Uterus (tissue), 3 donors: ENCODE measurements at regions not wholly inside any gene's neighbourhood (a gene's known extent, or its start where the extent isn't known, plus 50 kb on each side); places are given as distances from the start of the nearest gene placed in this dataset.

Experiments
- DNase-seq, 2 donors: peaks; one replicate each; pipeline ENCODE4 v3.0.0-alpha.2; 2019 to 2020
- H3K27ac ChIP-seq, 2 donors: fragments of 200-600 bp; sonication (generic); 1 replicate in 1 of 2; 2 replicates in 1 of 2; pipeline ENCODE4 v1.5.1; 2016 to 2018
- H3K27me3 ChIP-seq, 2 donors: fragments of 200-600 bp; sonication (generic); one replicate each; pipeline ENCODE4 v1.5.1; 2018 to 2019; ENCODE audit warnings: control low read depth in 1 of 2
- H3K36me3 ChIP-seq, 2 donors: fragments of 200-600 bp; sonication (generic); one replicate each; pipeline ENCODE4 v1.5.1; 2019; ENCODE audit warnings: control low read depth in 1 of 2
- H3K4me1 ChIP-seq, 2 donors: fragments of 200-600 bp; sonication (generic); one replicate each; pipeline ENCODE4 v1.5.1; 2018 to 2019; ENCODE audit warnings: control low read depth in 1 of 2
- H3K4me3 ChIP-seq, 2 donors: fragments of 200-600 bp; sonication (generic); 1 replicate in 1 of 2; 2 replicates in 1 of 2; pipeline ENCODE4 v1.5.1; 2018 to 2019; ENCODE audit warnings: mild to moderate bottlenecking in 1 of 2
- H3K9me3 ChIP-seq, 2 donors: fragments of 200-600 bp; sonication (generic); one replicate each; pipeline ENCODE4 v1.5.1; 2019; ENCODE audit warnings: control low read depth in 1 of 2
- POLR2A ChIP-seq, 2 donors: fragments of 450-650 bp; IDR thresholded peaks; one replicate each; pipeline ENCODE4 v1.6.1; 2016; ENCODE audit warnings: antibody characterized with exemption in 2 of 2, mild to moderate bottlenecking in 1 of 2, moderate library complexity in 1 of 2
- intact Hi-C: fragments of 100-400 bp; cut with DNase I; formaldehyde crosslinking; loops from one replicate; pipeline ENCODE4 v1.15.1; 2023; ENCODE audit warnings: low total_unique reads
- TF ChIP-seq, protein P1 (sequence below), 4 experiments: fragments of 200-600 bp in 2 of 4; fragments of 450-650 bp in 2 of 4; sonication (generic) in 2 of 4; IDR thresholded peaks; one replicate each; pipeline ENCODE4 v1.5.1; 2016 to 2019; ENCODE audit warnings: antibody characterized with exemption in 4 of 4, mild to moderate bottlenecking in 2 of 4, moderate library complexity in 1 of 4
- donor health status: DM: yes; HTN: yes; CAD: no.

DNA sequence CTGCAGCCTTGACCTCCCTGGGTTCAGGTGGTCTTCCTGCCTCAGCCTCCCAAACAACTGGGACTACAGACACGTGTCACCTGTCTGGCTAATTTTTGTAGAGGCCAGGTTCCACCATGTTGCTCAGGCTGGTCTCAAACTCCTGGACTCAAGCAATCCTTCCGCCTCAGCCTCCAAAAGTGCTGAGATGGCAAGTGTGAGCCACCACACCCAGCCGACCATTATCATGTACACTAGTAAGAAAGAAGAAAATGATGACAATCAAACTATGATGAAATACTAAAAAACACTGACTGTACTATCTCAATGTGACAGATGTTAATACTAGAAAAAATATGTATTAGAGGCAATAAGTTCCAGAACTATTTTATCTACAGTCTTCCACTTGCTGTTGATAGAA is 420.9 kb downstream of the TRIB2 start:
- H3K36me3 ChIP-seq: no peaks in the 10 kb centered on the region
- TF ChIP-seq, protein P1, sequence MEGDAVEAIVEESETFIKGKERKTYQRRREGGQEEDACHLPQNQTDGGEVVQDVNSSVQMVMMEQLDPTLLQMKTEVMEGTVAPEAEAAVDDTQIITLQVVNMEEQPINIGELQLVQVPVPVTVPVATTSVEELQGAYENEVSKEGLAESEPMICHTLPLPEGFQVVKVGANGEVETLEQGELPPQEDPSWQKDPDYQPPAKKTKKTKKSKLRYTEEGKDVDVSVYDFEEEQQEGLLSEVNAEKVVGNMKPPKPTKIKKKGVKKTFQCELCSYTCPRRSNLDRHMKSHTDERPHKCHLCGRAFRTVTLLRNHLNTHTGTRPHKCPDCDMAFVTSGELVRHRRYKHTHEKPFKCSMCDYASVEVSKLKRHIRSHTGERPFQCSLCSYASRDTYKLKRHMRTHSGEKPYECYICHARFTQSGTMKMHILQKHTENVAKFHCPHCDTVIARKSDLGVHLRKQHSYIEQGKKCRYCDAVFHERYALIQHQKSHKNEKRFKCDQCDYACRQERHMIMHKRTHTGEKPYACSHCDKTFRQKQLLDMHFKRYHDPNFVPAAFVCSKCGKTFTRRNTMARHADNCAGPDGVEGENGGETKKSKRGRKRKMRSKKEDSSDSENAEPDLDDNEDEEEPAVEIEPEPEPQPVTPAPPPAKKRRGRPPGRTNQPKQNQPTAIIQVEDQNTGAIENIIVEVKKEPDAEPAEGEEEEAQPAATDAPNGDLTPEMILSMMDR (IDR thresholded peaks at IDR 0.05): no peak
- TF ChIP-seq POLR2A (IDR thresholded peaks at IDR 0.05): no peak
- intact Hi-C loops: no loop called here
- no peaks in the 10 kb centered on the region for H3K27me3 ChIP-seq
- DNase-seq: no peak
- no peak overlapping the region for H3K27ac ChIP-seq
- H3K4me3 ChIP-seq: no peak overlapping the region
- H3K9me3 ChIP-seq: no peaks in the 10 kb centered on the region
- H3K4me1 ChIP-seq: no peaks in the 10 kb centered on the region

- Histone ChIP-seq H3K27me3 (no peaks in the 10 kb centered on the region), H3K36me3 (no peaks in the 10 kb centered on the region), H3K4me3 (no peak overlapping the region), H3K4me1 (no peaks in the 10 kb centered on the region), H3K9me3 (no peaks in the 10 kb centered on the region), H3K27ac (no peak overlapping the region)
- intact Hi-C loops: no loop called here
- no peak for DNase-seq
- TF ChIP-seq, protein P1 (IDR thresholded peaks at IDR 0.05): no peak
- TF ChIP-seq POLR2A (IDR thresholded peaks at IDR 0.05): no peak
Observed at GRCh38 chr2:13141315-13141714, 424.6 kb downstream of the TRIB2 start.

- no peak for DNase-seq
- Histone ChIP-seq H3K4me1 (no peaks in the 10 kb centered on the region), H3K36me3 (no peaks in the 10 kb centered on the region), H3K27ac (no peak overlapping the region), H3K4me3 (no peak overlapping the region), H3K9me3 (no peaks in the 10 kb centered on the region), H3K27me3 (no peaks in the 10 kb centered on the region)
- intact Hi-C loops: no loop called here
- TF ChIP-seq POLR2A (IDR thresholded peaks at IDR 0.05): no peak
- TF ChIP-seq, protein P1 (IDR thresholded peaks at IDR 0.05): no peak
Observed at GRCh38 chr2:13143451-13143850, 426.7 kb downstream of the TRIB2 start.

DNA sequence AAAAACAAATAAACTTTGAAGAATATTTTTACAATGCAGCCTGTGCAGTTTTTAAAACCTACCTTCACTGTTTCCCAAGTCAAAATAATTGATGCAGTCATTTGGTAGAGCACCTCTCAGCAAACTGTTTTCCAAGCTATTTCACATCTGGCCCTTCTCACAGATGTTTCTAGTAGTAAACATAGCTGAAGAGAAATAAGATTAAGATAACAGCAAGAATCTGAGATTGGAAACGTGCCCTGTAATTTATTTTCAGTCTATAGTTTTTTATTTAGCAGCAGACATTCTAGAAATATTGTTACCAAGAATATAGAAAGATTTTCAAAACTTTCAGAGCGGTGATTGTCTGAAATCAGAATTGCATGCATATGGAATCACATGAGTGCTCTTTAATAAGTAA is 440.2 kb downstream of the TRIB2 start:
- H3K4me3 ChIP-seq: no peak overlapping the region
- TF ChIP-seq POLR2A (IDR thresholded peaks at IDR 0.05): no peak
- H3K4me1 ChIP-seq: no peaks in the 10 kb centered on the region
- intact Hi-C loops: no loop called here
- H3K27ac ChIP-seq: no peak overlapping the region
- H3K27me3 ChIP-seq: no peaks in the 10 kb centered on the region
- no peak for DNase-seq
- H3K36me3 ChIP-seq: no peaks in the 10 kb centered on the region
- no peaks in the 10 kb centered on the region for H3K9me3 ChIP-seq

GRCh38 chr2:13158466-13158865 is 441.7 kb downstream of the TRIB2 start:
- TF ChIP-seq, protein P1 (IDR thresholded peaks at IDR 0.05): no peak
- no peak for TF ChIP-seq POLR2A (IDR thresholded peaks at IDR 0.05)
- Histone ChIP-seq H3K36me3 (no peaks in the 10 kb centered on the region), H3K27ac (no peak overlapping the region), H3K4me3 (no peak overlapping the region), H3K27me3 (no peaks in the 10 kb centered on the region), H3K9me3 (no peaks in the 10 kb centered on the region), H3K4me1 (no peaks in the 10 kb centered on the region)
- no peak for DNase-seq
- intact Hi-C loops: no loop called here

- H3K27me3 ChIP-seq: no peaks in the 10 kb centered on the region
- no peaks in the 10 kb centered on the region for H3K4me1 ChIP-seq
- no peak overlapping the region for H3K27ac ChIP-seq
- H3K4me3 ChIP-seq: no peak overlapping the region
- no peaks in the 10 kb centered on the region for H3K36me3 ChIP-seq
- no peak for TF ChIP-seq POLR2A (IDR thresholded peaks at IDR 0.05)
- TF ChIP-seq, protein P1 (IDR thresholded peaks at IDR 0.05): no peak
- intact Hi-C loops: no loop called here
- no peaks in the 10 kb centered on the region for H3K9me3 ChIP-seq
- no peak for DNase-seq
Observed at GRCh38 chr2:13180729-13181128, 464.0 kb downstream of the TRIB2 start.
